Gastrocnemius medialis (tissue), 4 donors: ENCODE measurements at regions not wholly inside any gene's neighbourhood (a gene's known extent, or its start where the extent isn't known, plus 50 kb on each side); places are given as distances from the start of the nearest gene placed in this dataset.

ENCODE experiments used
- CTCF ChIP-seq, 5 experiments: fragments of 450-650 bp in 3 of 5; fragments of 200-600 bp in 2 of 5; sonication (generic) in 2 of 5; IDR thresholded peaks in 4 of 5; conservative IDR thresholded peaks in 1 of 5; 1 replicate in 4 of 5; 2 replicates in 1 of 5; pipeline ENCODE4 v1.5.1; 2016 to 2019; ENCODE audit warnings: antibody characterized with exemption in 5 of 5, mild to moderate bottlenecking in 3 of 5, moderate library complexity in 3 of 5
- POLR2A ChIP-seq, 2 donors: fragments of 450-650 bp; IDR thresholded peaks; one replicate each; pipeline ENCODE4 v1.6.1; 2017; ENCODE audit warnings: antibody characterized with exemption in 2 of 2, mild to moderate bottlenecking in 2 of 2, moderate library complexity in 2 of 2

- TF ChIP-seq POLR2A (IDR thresholded peaks at IDR 0.05) (no peak), CTCF (IDR thresholded peaks at IDR 0.05 in 4 of 5, conservative IDR thresholded peaks at IDR 0.05 in 1 of 5) (no peak)
Measured at GRCh38 chr6:95248499-95248898, 328.8 kb upstream of the MANEA start.
